GM18517 (cell line): ENCODE measurements at regions not wholly inside any gene's neighbourhood (a gene's known extent, or its start where the extent isn't known, plus 50 kb on each side); places are given as distances from the start of the nearest gene placed in this dataset.
A peak's percentile ranks its signal among the peaks of the same experiment; 100 is the strongest.
"Not testable (repeated sequence)": the region's sequence is repeated elsewhere in the genome, so short reads cannot be mapped to it uniquely, and the experiment has no call there.

Source experiments
- ATAC-seq: cut with Tn5 transposase; IDR thresholded peaks from one replicate; pipeline ENCODE4 v1.9.1; 2021; ENCODE audit warnings: mild to moderate bottlenecking, moderate library complexity; ENCODE audit not compliant: unreplicated experiment

- ATAC-seq = no peak
Measured at GRCh38 chrX:27404366-27404765, 58.8 kb downstream of the PPP4R3C start.

- no peak for ATAC-seq
Measured at GRCh38 chrX:27399146-27399456, 64.0 kb downstream of the PPP4R3C start.

- no peak for ATAC-seq
Measured at GRCh38 chrX:27391623-27392022, 71.5 kb downstream of the PPP4R3C start.

- ATAC-seq = no peak
Measured at GRCh38 chrX:27381419-27381818, 81.7 kb downstream of the PPP4R3C start.

GRCh38 chrX:27380163-27380845, 82.8 kb downstream of the PPP4R3C start:
- ATAC-seq = no peak

GRCh38 chrX:27354021-27354420, 109.1 kb downstream of the PPP4R3C start:
- ATAC-seq = no peak

- no peak for ATAC-seq
Measured at GRCh38 chrX:27350476-27350875, 112.7 kb downstream of the PPP4R3C start.

- ATAC-seq = peak; percentile 69
Measured at GRCh38 chrX:27336466-27337091, 126.6 kb downstream of the PPP4R3C start.

GRCh38 chrX:27321632-27322031, 141.5 kb downstream of the PPP4R3C start:
- ATAC-seq = no peak

GRCh38 chrX:27309406-27309805, 153.7 kb downstream of the PPP4R3C start:
- ATAC-seq = no peak

GRCh38 chrX:27307546-27307945, 155.6 kb downstream of the PPP4R3C start:
- no peak for ATAC-seq

GRCh38 chrX:27292552-27292951, 170.6 kb downstream of the PPP4R3C start:
- ATAC-seq = not testable (repeated sequence)

- ATAC-seq = no peak
Measured at GRCh38 chrX:27276751-27277150, 186.4 kb downstream of the PPP4R3C start.

- no peak for ATAC-seq
Measured at GRCh38 chrX:27254656-27255055, 208.5 kb downstream of the PPP4R3C start.

GRCh38 chrX:27251369-27251768, 211.8 kb downstream of the PPP4R3C start:
- no peak for ATAC-seq

GRCh38 chrX:27242581-27242980, 220.6 kb downstream of the PPP4R3C start:
- ATAC-seq = no peak

- ATAC-seq = no peak
Measured at GRCh38 chrX:27241981-27242380, 221.2 kb downstream of the PPP4R3C start.

GRCh38 chrX:27240042-27240441, 223.1 kb downstream of the PPP4R3C start:
- not testable (repeated sequence) for ATAC-seq

GRCh38 chrX:27236681-27237080, 226.5 kb downstream of the PPP4R3C start:
- no peak for ATAC-seq

- ATAC-seq = no peak
Measured at GRCh38 chrX:27229721-27230120, 233.4 kb downstream of the PPP4R3C start.

- no peak for ATAC-seq
Measured at GRCh38 chrX:27222661-27223060, 240.5 kb downstream of the PPP4R3C start.

GRCh38 chrX:27186671-27187070, 276.5 kb downstream of the PPP4R3C start:
- peak; percentile 81 for ATAC-seq

- no peak for ATAC-seq
Measured at GRCh38 chrX:27163236-27163635, 299.9 kb downstream of the PPP4R3C start.
